HepG2 (cell line): ENCODE measurements at regions not wholly inside any gene's neighbourhood (a gene's known extent, or its start where the extent isn't known, plus 50 kb on each side); places are given as distances from the start of the nearest gene placed in this dataset.

ENCODE experiments used
- ATAC-seq: fragments of 200-7000 bp; cut with Tn5 transposase; 3 replicates; pipeline ENCODE4 v1.9.1; 2020; ENCODE audit warnings: mild to moderate bottlenecking, moderate library complexity
- BruUV-seq: library from RNA; stranded (reverse); fragments of 400-500 nt; replicated peaks from 2 replicates; lab custom pipeline; 2021; lab: Mats Ljungman, UMichigan
- CTCF ChIA-PET: fragments of 300-600 bp; formaldehyde crosslinking; extraction: SDS; loops from one replicate; lab custom pipeline; 2021; ENCODE audit warnings: low total read pairs, inconsistent platforms, low intra/inter-chr PET ratio; lab: Yijun Ruan, JAX
- POLR2A ChIA-PET: fragments of 350-600 bp; sonication (Branson Sonifier 250); formaldehyde crosslinking; loops from one replicate; lab custom pipeline; 2020; ENCODE audit warnings: antibody characterized with exemption, inconsistent platforms; lab: Yijun Ruan, JAX
- DNase-seq: peaks from one replicate; pipeline ENCODE4 v3.0.0-alpha.2; 2015; ENCODE audit warnings: low spot score
- FAIRE-seq: peaks from 3 replicates; lab custom pipeline; 2011; peaks lifted over from hg19 to GRCh38; lab: Jason Lieb, UNC
- H2AFZ ChIP-seq: one replicate; pipeline ENCODE4 v1.6.1; 2011; ENCODE audit warnings: low read length, inconsistent platforms
- H3K27ac ChIP-seq: fragments of 300-600 bp; 3 replicates; pipeline ENCODE4 v1.8.0; 2011; ENCODE audit warnings: mixed run types, mild to moderate bottlenecking, mixed read lengths, low read length, inconsistent platforms; ENCODE audit not compliant: insufficient read depth; ENCODE audit errors: extremely low read length
- H3K27me3 ChIP-seq, 2 experiments: fragments of 200-600 bp in 1 of 2; 2 replicates in 1 of 2; 3 replicates in 1 of 2; pipeline versions ENCODE4 v1.6.0 to v1.8.0; 2011; ENCODE audit warnings: low read length in 2 of 2, mild to moderate bottlenecking in 2 of 2, moderate library complexity in 2 of 2, inconsistent platforms in 1 of 2; ENCODE audit not compliant: insufficient read depth in 2 of 2, control insufficient read depth in 1 of 2
- H3K36me3 ChIP-seq, 2 experiments: fragments of 200-600 bp in 1 of 2; replicated peaks in 1 of 2; 2 replicates in 1 of 2; 3 replicates in 1 of 2; pipeline versions ENCODE4 v1.5.1 to v1.8.0; 2011; ENCODE audit warnings: low read length in 2 of 2, inconsistent platforms in 1 of 2; ENCODE audit not compliant: insufficient read depth in 2 of 2, control insufficient read depth in 1 of 2
- H3K4me1 ChIP-seq: 2 replicates; pipeline ENCODE4 v1.5.1; 2012; ENCODE audit warnings: low read length, inconsistent platforms; ENCODE audit not compliant: insufficient read depth
- H3K4me2 ChIP-seq: 2 replicates; pipeline ENCODE4 v1.6.0; 2011; ENCODE audit warnings: low read depth, low read length, inconsistent platforms
- H3K4me3 ChIP-seq, 3 experiments: fragments of 200-600 bp in 1 of 3; sonication (generic), shearing (Covaris generic) in 1 of 3; replicated peaks in 1 of 3; 2 replicates each; pipeline ENCODE4 v1.5.1; 2011 to 2016; ENCODE audit warnings: low read length in 3 of 3, inconsistent platforms in 2 of 3, low read depth in 2 of 3, mild to moderate bottlenecking in 2 of 3, control low read depth in 1 of 3, mixed read lengths in 1 of 3; ENCODE audit not compliant: insufficient read depth in 1 of 3
- H3K79me2 ChIP-seq: one replicate; pipeline ENCODE4 v1.6.1; 2011; ENCODE audit warnings: low read length, inconsistent platforms; ENCODE audit not compliant: insufficient read depth
- H3K9ac ChIP-seq: 2 replicates; pipeline ENCODE4 v1.6.0; 2011; ENCODE audit warnings: mild to moderate bottlenecking, low read depth, low read length, inconsistent platforms; ENCODE audit not compliant: insufficient read depth
- H3K9me3 ChIP-seq: 2 replicates; pipeline ENCODE4 v1.5.1; 2012; ENCODE audit warnings: mild to moderate bottlenecking, low read length
- H4K20me1 ChIP-seq: 2 replicates; pipeline ENCODE4 v1.6.0; 2011; ENCODE audit warnings: inconsistent platforms, mild to moderate bottlenecking, low read length, moderate library complexity; ENCODE audit not compliant: insufficient read depth
- BORCS8-MEF2B ChIP-seq: sonication (generic); formaldehyde crosslinking; IDR thresholded peaks from 2 replicates; pipeline ENCODE4 v1.8.0; 2022; ENCODE audit warnings: mild to moderate bottlenecking, missing genetic modification reagents
- CC2D1A ChIP-seq: sonication (generic); formaldehyde crosslinking; IDR thresholded peaks from 2 replicates; pipeline ENCODE4 v1.8.1; 2023; ENCODE audit warnings: mild to moderate bottlenecking, missing genetic modification reagents
- HMGA1 ChIP-seq: sonication (generic); formaldehyde crosslinking; conservative IDR thresholded peaks from 2 replicates; pipeline ENCODE4 v1.4.0; 2020; ENCODE audit warnings: missing genetic modification reagents
- ISL2 ChIP-seq: sonication (generic); formaldehyde crosslinking; IDR thresholded peaks from 2 replicates; pipeline ENCODE4 v1.5.0; 2020; ENCODE audit warnings: missing genetic modification reagents
- MAFF ChIP-seq: IDR thresholded peaks from 2 replicates; pipeline ENCODE4 v1.6.1; 2011; ENCODE audit warnings: low read depth, low read length, improper control_type of control experiment
- MAFK ChIP-seq, 2 experiments: IDR thresholded peaks in 1 of 2; conservative IDR thresholded peaks in 1 of 2; 2 replicates each; pipeline ENCODE4 v1.6.1; 2011; ENCODE audit warnings: improper control_type of control experiment in 2 of 2, low read length in 2 of 2
- MTERF4 ChIP-seq: sonication (generic); formaldehyde crosslinking; IDR thresholded peaks from 2 replicates; pipeline ENCODE4 v1.8.0; 2023; ENCODE audit warnings: mild to moderate bottlenecking, missing genetic modification reagents
- PBX2 ChIP-seq: IDR thresholded peaks from 2 replicates; pipeline ENCODE4 v1.6.1; 2016; ENCODE audit warnings: control low read depth
- PRDM4 ChIP-seq: sonication (generic); formaldehyde crosslinking; IDR thresholded peaks from 2 replicates; pipeline ENCODE4 v1.9.0; 2021; ENCODE audit warnings: missing genetic modification reagents, borderline replicate concordance
- RCOR2 ChIP-seq: IDR thresholded peaks from 2 replicates; pipeline ENCODE4 v1.6.1; 2016; ENCODE audit warnings: missing biosample characterization, missing genetic modification reagents
- SSRP1 ChIP-seq: IDR thresholded peaks from 2 replicates; pipeline ENCODE4 v1.6.1; 2016; ENCODE audit warnings: control low read depth
- ZFP41 ChIP-seq: sonication (generic); formaldehyde crosslinking; IDR thresholded peaks from 2 replicates; pipeline ENCODE4 v1.4.0; 2020; ENCODE audit warnings: mild to moderate bottlenecking, missing genetic modification reagents, borderline replicate concordance
- ZNF225 ChIP-seq: sonication (generic); formaldehyde crosslinking; IDR thresholded peaks from 2 replicates; pipeline ENCODE4 v1.4.0; 2020; ENCODE audit warnings: mild to moderate bottlenecking, missing genetic modification reagents
- ZNF335 ChIP-seq: sonication (generic); formaldehyde crosslinking; IDR thresholded peaks from 2 replicates; pipeline ENCODE4 v1.4.0; 2020; ENCODE audit warnings: missing genetic modification reagents
- ZNF652 ChIP-seq: IDR thresholded peaks from 2 replicates; pipeline ENCODE4 v1.6.1; 2016; ENCODE audit warnings: low read depth, borderline replicate concordance
- ZNF678 ChIP-seq: sonication (generic); formaldehyde crosslinking; IDR thresholded peaks from 2 replicates; pipeline ENCODE4 v1.4.0; 2020; ENCODE audit warnings: mild to moderate bottlenecking, missing genetic modification reagents
- ZNF83 ChIP-seq: sonication (generic); formaldehyde crosslinking; IDR thresholded peaks from 2 replicates; pipeline ENCODE4 v1.4.0; 2020; ENCODE audit warnings: missing genetic modification reagents, mild to moderate bottlenecking, borderline replicate concordance
- ZZZ3 ChIP-seq: sonication (generic); formaldehyde crosslinking; IDR thresholded peaks from 2 replicates; pipeline ENCODE4 v1.4.0; 2020; ENCODE audit warnings: missing genetic modification reagents, mild to moderate bottlenecking, borderline replicate concordance
- WGBS: methylation state at CpG from one replicate; pipeline ENCODE4 v1.1.6; 2017; ENCODE audit warnings: low lambda C conversion rate; 5-methylcytosine and 5-hydroxymethylcytosine counted together
- in situ Hi-C: cut with HindIII; loops from 2 replicates; pipeline ENCODE4 v1.10.0; 2017; ENCODE audit warnings: low pct_unique_long_range_greater_than_20kb; ENCODE audit not compliant: extremely low pct_ligation_motif_present
- intact Hi-C: fragments of 100-400 bp; cut with micrococcal nuclease; formaldehyde crosslinking; loops from one replicate; pipeline ENCODE4 v1.10.0; 2022; ENCODE audit not compliant: unreplicated experiment

GRCh38 chr4:100657187-100657586 is 139.4 kb upstream of the EMCN start (continued):
- TF ChIP-seq PRDM4 (CRISPR knock-in tag) (no peak), ZNF335 (no peak), ZNF83 (CRISPR knock-in tag) (no peak)
- TF ChIP-seq, all 625 proteins: peak for 0

- no peaks in the 10 kb centered on the region for H3K36me3 ChIP-seq
- FAIRE-seq (no peak), DNase-seq (no peak), ATAC-seq (no peak)
- H4K20me1 ChIP-seq: no peaks in the 10 kb centered on the region
- H3K27me3 ChIP-seq: no peaks in the 10 kb centered on the region
- no peaks in the 10 kb centered on the region for H3K4me1 ChIP-seq
- H3K4me3 ChIP-seq: no peak overlapping the region
- H3K4me2 ChIP-seq: no peak overlapping the region
- BruUV-seq: no TSS peak
- intact Hi-C loops (no loop called here), in situ Hi-C loops (no loop called here)
- CTCF ChIA-PET: no interaction called here
- no peak overlapping the region for H3K27ac ChIP-seq
- H3K9ac ChIP-seq: no peak overlapping the region
- WGBS: 26% methylated on average over 3 of the region's 3 CpGs
- H3K9me3 ChIP-seq: no peaks in the 10 kb centered on the region
- no peak overlapping the region for H2AFZ ChIP-seq
- POLR2A ChIA-PET: no interaction called here
- H3K79me2 ChIP-seq: no peaks in the 10 kb centered on the region
- TF ChIP-seq ZNF678 (CRISPR knock-in tag) (no peak), MAFK (conservative IDR thresholded peaks at IDR 0.05 in 1 of 2, IDR thresholded peaks at IDR 0.05 in 1 of 2; ENCODE audit: low read length in 2 of 2) (no peak), BORCS8-MEF2B (CRISPR knock-in tag) (no peak), HMGA1 (CRISPR knock-in tag) (no peak), ZNF652 (CRISPR knock-in tag) (no peak), ZNF225 (CRISPR knock-in tag) (no peak), RCOR2 (CRISPR knock-in tag) (no peak), PBX2 (CRISPR knock-in tag) (no peak), CC2D1A (no peak), MTERF4 (no peak), ZZZ3 (CRISPR knock-in tag) (no peak), SSRP1 (CRISPR knock-in tag) (no peak), ZFP41 (CRISPR knock-in tag) (no peak), ISL2 (CRISPR knock-in tag) (no peak), MAFF (no peak)
Measured at GRCh38 chr4:100651499-100652175, 133.8 kb upstream of the EMCN start.
